Fibroblast of skin of left quadriceps (primary cell): ENCODE measurements at regions not wholly inside any gene's neighbourhood (a gene's known extent, or its start where the extent isn't known, plus 50 kb on each side); places are given as distances from the start of the nearest gene placed in this dataset.

ENCODE experiments used
- DNase-seq, 2 experiments: peaks; one replicate each; pipeline ENCODE4 v3.0.0-alpha.2; 2013; ENCODE audit warnings: low read depth in 2 of 2

DNA sequence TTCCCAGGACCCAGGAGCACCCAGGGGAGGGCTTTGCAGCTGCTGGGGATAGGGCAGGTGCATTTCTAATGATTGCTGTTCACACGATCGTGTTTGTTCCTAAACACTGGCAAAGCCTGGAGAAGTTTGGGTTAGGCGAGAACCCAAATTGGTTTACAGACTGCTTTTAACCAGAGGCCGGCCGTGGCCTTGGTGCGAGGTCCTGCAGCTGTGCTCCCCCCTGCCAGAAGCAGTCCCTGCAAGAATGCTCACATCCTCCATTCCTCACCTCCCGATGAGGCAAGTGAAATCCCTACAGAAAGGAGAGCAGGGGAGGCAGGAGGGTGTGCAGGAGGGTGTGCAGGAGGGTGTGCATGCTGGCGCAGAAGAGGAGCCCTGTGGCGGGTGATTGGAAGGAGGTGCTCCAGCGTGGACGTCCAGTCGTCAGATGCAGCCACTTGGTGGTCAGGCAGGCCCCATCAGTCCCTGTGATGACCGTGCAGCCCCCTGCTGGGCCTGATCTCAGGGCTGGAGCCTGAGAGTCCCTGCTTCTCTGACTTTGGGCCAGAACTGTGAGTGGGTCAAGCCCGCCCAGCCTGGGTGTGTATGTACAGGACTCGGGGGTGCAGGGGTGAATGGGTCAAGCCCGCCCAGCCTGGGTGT, 55.7 kb upstream of the FRMD1 start:
- DNase-seq = no peak

DNA sequence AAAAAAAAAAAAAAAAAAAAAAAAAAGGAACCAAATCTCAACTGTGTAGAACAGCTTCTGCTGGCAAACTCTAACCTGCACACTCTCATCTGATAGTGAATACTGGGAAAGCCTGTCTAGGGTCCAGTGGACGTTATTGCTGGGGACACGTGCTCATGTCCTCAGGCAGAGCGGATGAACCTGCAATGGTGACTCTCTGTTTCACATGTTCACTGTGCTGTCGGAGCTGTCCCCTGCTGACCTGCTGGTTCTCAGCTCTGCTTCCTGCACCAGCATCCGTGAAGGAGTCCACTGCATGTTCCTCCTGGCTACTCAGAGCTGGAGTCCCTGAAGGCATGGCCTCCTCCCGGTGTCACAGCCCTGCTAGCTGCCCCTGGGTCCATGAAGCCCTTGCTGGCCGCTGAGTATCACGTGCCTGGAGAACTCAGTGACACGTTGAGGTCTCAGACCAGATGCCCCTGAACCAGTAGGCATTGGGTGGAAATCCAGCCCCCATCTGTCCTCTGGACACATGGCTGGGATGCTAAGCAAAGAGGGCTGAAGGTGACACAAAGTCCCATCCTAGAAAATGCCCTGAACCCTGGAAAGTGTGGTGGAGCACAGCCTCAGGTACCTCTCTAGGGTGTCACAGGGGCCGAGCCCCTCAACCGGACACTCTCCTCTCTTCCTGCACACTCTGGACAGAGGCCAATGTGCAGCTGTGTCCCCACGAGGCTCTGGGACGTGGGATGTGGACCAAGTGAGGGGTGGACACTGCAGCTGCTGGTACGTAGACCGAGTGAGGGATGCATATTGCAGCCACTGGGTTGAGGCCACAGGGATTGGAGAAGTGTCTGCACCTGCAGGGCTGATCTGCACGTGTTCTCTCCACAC, 54.9 kb upstream of the FRMD1 start:
- DNase-seq = no peak

DNA sequence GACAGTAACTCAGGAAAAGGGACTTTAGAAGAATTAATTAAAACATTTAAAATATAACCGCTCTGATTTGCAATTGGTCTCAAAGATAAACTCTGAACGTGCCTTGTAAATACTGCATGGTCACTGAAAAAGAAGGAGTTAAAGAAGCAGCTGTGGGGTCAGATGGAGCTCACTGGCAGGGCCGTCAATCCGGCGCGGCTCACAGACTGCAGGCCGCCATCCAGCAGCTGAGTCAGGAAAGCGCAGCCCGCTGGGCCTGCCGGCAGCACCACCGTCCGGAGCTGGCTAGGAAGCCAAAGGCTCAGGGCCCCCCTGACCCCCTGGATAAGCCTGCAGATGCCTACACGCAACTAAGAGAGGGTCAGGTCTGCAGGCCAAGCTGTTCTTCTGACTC, 54.2 kb upstream of the FRMD1 start:
- no peak for DNase-seq

DNA sequence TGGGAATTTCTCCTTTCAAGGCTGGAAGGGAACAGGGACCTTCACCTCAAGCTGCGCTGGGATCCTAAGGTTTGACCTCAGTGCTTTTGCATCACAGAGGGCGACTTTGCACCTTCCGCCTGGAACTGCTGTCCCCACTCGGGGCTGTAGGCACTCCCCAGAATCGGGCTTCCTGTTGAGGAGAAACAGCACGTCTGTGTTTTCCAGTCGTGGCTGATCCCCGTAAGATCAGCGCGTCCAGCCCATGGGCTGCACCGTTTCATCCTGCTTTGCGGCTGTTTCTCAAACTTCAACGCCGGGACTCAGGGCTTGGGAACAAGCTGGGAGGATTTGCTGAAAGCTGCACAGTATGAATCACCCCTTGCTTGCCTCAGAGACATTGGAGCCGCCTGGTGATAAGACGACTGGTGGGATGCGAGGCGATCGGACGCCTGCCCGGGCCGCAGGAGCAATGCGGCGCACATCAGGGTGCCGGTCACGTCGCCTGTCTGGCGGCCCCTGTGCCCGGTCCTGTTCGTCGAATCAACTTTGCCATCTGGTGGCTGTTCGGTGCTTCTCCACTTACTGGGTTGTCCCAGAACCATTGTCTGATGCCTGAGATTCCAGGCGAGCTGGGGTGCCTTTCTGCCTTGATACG, 53.6 kb upstream of the FRMD1 start:
- DNase-seq = peak; percentile 18 to 21

DNA sequence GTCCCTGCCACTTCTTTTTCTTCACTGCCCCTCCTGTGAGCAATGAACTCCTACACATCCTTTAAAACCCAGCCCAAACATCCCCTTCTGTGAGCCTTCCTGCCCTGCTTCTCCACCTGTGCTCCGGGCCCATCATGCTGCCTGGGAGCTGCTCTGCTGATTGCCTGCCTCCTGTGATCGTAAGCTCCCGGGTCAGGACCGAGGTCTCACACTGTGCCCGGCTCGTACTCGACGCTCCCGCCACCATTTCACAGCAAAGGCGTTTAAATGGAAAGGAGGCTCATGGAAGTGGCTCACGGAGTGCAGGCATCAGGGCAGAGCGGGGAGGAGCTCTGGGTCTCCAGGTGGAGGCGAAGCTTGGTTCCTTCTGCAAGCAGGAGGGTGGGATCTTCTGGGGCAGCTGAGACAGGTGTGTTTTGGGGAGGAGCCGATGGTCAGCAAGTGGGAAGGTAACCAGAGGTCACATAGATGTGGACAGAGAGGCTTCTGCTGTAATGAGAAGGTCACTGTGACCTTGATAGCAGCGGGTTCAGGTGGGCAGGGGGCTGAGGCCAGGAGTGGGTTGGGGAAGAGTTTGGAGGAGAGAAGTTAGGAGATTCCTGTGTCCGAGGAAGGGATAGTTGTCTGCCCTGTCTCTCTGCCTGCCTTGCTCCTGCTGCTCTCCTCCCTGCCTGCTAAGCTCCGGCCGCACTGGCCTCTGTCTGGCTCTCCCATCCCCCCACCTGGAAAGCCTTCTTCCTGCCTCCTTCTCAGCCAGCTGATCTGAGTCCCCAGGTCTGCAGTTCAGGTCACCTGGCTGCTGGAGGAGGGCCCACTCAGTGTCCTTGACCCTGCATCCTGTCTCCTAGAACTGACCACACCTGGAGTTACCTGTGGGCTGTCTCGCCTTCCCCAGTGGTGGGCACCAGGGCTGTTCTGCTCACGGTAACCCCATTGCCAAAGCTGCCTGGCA, 52.7 kb upstream of the FRMD1 start:
- DNase-seq = no peak

DNA sequence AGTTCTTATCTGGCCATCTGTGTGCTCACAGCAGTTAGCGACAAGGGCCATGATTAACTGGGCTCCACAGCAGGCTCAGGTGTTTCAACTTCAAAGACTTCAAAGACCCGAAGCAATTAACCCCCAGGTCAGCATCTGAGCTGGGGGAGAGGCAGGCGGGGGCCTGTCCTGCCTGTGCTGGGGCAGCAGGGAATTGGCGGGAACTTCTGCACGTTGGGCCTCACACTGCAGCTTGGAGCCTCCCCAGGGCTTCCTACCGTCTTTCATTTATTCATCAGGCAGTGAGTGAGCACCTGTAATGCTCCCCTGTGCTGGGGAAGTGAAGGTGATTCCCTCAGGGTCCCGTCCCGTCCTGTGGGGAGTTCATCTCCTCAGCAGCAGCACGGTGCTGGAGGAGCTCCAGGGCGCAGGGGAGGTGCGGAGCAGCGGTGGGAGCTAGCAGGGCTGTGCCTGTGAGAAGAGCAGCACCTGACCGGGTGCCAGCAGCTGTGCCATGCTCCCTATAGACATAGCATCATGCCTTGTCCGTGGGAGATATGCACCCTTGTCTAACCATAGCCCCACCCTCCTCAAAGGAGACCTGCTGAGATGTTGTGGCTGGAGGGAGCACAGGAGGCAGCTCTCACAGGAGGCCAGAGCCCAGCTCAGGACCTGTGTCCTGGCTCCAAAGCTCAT, 51.8 kb upstream of the FRMD1 start:
- no peak for DNase-seq

DNA sequence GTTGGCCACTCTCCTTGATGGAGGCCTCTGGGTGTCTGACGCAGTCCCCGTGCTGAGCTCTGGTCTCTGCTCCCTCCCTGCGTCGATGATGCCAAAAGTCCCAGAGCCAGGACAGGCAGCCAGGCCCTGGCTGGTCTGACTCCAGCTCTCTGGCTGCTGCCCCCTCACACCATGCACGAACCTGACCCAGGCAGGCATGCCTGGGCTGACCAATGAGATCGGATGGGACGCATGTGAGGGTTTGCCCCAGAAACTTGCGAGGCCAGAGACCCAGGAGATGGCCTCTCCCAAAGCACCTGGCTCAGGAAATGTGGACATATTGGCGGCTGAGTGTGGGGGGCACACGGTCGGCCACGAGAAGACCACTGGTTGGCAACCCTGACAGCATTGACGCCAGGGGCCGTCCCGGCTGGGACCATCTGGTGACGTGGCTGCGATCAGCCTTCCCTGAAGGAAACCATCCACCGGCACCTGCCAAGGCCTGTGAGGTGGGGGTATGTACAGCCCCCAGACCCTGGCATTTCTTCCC, 51.2 kb upstream of the FRMD1 start:
- DNase-seq = no peak

DNA sequence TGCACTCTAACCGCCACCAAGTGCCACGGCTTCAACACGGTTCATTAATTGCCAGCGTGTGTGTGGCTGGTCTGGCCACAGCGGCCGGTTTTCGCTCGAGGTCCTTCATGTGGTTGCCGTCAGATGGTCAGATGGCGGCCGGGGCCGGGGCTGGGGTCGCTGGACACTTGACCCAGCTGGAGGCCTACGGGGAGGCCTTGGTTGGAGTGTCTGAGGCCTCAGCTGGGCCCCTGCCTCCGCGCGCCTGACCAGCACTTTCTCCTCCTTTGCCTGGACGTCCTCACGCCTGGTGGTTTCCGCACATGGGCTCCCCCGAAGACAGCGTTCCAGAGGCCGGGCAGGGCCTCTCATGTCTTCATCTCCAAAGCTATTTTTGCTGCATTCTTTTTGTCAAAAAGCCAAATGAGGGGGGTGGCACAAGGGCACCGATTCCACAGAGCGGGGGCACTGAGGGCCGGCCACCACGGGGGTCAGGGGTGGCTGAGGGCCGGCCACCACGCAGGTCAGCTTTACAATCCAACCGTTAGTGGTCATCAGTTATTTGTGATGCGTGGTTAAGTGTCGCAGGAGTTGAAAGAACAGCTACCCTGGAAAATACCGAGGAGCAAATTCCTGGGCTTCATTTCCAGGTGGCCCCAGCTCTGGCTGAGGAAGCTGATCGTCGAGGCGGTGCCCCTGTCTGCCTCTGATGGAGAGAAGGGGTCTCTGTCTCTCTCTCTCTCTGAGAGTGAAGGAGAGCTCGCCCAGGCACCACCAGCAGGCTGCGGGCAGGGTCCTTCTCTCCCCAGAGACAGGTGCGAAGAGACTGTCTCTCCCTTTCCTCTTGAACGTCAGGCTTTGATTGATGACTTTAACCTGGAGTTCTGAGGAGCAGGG, 50.5 kb upstream of the FRMD1 start:
- no peak for DNase-seq

DNA sequence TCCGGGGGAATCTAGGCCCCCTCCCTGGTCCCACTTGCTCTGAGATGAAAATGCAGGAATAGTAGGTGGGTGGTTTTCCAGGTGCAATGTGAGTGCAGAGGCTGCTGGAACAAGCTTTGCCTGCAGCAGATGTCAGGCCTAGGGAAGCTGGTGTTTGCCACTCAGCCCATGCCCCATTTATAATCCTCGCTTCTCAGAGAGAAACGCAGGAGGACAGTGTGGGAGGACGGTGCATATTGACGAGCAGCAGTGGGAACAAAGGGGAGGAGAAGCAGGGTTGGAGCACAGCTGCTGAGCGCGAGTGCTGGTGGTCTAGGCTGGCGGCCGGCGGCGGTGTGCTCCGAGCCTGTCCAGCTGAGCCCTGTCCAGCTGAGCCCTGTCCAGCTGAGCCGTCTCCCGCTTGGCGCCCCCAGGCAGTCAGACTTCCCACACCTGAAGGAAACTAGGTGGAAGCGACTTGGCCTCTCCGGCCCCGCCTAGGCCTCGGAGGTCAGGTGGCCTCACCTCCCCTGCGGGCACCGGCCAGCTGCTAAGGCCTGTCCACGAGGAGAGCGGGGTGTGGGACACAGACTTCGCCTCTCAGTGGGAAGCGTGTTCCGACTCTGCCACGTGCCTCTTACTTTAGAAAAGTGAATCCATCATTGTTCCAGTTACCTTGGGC, 49.7 kb upstream of the FRMD1 start:
- no peak for DNase-seq
